ENCODE measurements at regions not wholly inside any gene's neighbourhood (a gene's known extent, or its start where the extent isn't known, plus 50 kb on each side); places are given as distances from the start of the nearest gene placed in this dataset.
"Not testable (repeated sequence)": the region's sequence is repeated elsewhere in the genome, so short reads cannot be mapped to it uniquely, and the experiment has no call there.

DNA sequence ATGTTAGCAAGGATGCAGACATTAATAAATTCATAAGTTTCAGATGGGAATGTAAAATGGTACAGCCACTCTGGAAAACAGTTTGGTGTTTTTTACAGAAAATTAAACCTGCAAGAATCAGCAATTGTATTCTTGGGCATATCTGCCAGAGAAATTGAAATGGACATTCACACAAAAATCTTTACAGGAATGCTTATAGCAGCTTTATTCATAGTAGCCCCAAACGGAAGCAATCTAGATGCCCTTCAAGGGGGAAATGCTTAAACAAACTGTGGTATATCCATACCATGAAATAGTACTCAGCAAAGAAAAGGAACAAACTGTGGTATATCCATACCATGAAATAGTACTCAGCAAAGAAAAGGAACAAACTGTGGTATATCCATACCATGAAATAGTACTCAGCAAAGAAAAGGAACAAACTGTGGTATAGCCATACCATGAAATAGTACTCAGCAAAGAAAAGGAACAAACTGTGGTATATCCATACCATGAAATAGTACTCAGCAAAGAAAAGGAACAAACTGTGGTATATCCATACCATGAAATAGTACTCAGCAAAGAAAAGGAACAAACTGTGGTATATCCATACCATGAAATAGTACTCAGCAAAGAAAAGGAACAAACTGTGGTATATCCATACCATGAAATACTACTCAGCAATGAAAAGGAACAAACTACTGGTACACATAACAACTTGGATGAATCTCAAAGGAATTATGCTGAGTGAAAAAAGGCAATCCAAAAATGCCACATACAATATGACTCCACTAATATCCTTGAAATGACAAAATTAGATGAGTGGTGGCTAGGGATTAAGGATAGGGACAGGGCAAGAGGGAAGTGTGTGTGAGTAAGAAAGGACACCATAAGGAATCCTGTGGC lies 484.0 kb downstream of the SHISA9 start:
- TF ChIP-seq, protein P1, sequence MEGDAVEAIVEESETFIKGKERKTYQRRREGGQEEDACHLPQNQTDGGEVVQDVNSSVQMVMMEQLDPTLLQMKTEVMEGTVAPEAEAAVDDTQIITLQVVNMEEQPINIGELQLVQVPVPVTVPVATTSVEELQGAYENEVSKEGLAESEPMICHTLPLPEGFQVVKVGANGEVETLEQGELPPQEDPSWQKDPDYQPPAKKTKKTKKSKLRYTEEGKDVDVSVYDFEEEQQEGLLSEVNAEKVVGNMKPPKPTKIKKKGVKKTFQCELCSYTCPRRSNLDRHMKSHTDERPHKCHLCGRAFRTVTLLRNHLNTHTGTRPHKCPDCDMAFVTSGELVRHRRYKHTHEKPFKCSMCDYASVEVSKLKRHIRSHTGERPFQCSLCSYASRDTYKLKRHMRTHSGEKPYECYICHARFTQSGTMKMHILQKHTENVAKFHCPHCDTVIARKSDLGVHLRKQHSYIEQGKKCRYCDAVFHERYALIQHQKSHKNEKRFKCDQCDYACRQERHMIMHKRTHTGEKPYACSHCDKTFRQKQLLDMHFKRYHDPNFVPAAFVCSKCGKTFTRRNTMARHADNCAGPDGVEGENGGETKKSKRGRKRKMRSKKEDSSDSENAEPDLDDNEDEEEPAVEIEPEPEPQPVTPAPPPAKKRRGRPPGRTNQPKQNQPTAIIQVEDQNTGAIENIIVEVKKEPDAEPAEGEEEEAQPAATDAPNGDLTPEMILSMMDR (conservative IDR thresholded peaks at IDR 0.05 in 1 of 2, IDR thresholded peaks at IDR 0.05 in 1 of 2; ENCODE audit: extremely low read depth in 1 of 2, insufficient read depth in 1 of 2, low read depth in 1 of 2, low read length in 2 of 2), result not testable (repeated sequence)
- TF ChIP-seq EZH2 (IDR thresholded peaks at IDR 0.05; ENCODE audit: borderline replicate concordance, low read length), result not testable (repeated sequence)
